SK-N-SH treated with all-trans-retinoic acid at 6 μM for 48 hours (cell line): ENCODE measurements at regions not wholly inside any gene's neighbourhood (a gene's known extent, or its start where the extent isn't known, plus 50 kb on each side); places are given as distances from the start of the nearest gene placed in this dataset.

Experiments
- ATAC-seq: fragments of 200-7000 bp; cut with Tn5 transposase; 3 replicates; pipeline ENCODE4 v1.9.1; 2020; ENCODE audit warnings: mild to moderate bottlenecking, moderate library complexity
- ARNTL ChIP-seq: fragments of 450-650 bp; formaldehyde crosslinking; IDR thresholded peaks from 2 replicates; pipeline ENCODE4 v1.5.0; 2020; ENCODE audit warnings: low read depth, mild to moderate bottlenecking, moderate library complexity, borderline replicate concordance
- BACH2 ChIP-seq: fragments of 250-450 bp; sonication (Bioruptor Pico); IDR thresholded peaks from 2 replicates; pipeline ENCODE4 v1.9.0; 2021; ENCODE audit warnings: mild to moderate bottlenecking, borderline replicate concordance
- CSDC2 ChIP-seq: fragments of 250-450 bp; sonication (Bioruptor Pico); IDR thresholded peaks from 2 replicates; pipeline ENCODE4 v1.5.0; 2020; ENCODE audit warnings: mild to moderate bottlenecking, moderate library complexity
- CSRNP3 ChIP-seq: fragments of 250-450 bp; sonication (Bioruptor Pico); IDR thresholded peaks from 2 replicates; pipeline ENCODE4 v1.5.1; 2021; ENCODE audit warnings: mild to moderate bottlenecking, moderate library complexity
- ESRRG ChIP-seq: fragments of 250-450 bp; sonication (Bioruptor Pico); IDR thresholded peaks from 2 replicates; pipeline ENCODE4 v1.6.1; 2021; ENCODE audit warnings: mild to moderate bottlenecking
- ISL1 ChIP-seq: fragments of 250-450 bp; sonication (Bioruptor Pico); IDR thresholded peaks from 2 replicates; pipeline ENCODE4 v2.1.2; 2022; ENCODE audit warnings: mild to moderate bottlenecking, moderate library complexity
- OSR1 ChIP-seq: fragments of 250-450 bp; sonication (Bioruptor Pico); IDR thresholded peaks from 2 replicates; pipeline ENCODE4 v1.8.0; 2022; ENCODE audit warnings: moderate library complexity, mild to moderate bottlenecking, inconsistent platforms
- PATZ1 ChIP-seq: fragments of 250-450 bp; sonication (Bioruptor Pico); IDR thresholded peaks from 2 replicates; pipeline ENCODE4 v1.8.0; 2020; ENCODE audit warnings: mild to moderate bottlenecking, moderate library complexity, borderline replicate concordance
- POU6F1 ChIP-seq: fragments of 250-450 bp; sonication (Bioruptor Pico); IDR thresholded peaks from 2 replicates; pipeline ENCODE4 v1.8.0; 2021; ENCODE audit warnings: low read depth, mild to moderate bottlenecking, moderate library complexity, borderline replicate concordance
- PPARA ChIP-seq: fragments of 250-450 bp; sonication (Bioruptor Pico); IDR thresholded peaks from 2 replicates; pipeline ENCODE4 v1.5.0; 2020; ENCODE audit warnings: mild to moderate bottlenecking, borderline replicate concordance
- RARB ChIP-seq: fragments of 250-450 bp; sonication (Bioruptor Pico); IDR thresholded peaks from 2 replicates; pipeline ENCODE4 v1.8.0; 2021; ENCODE audit warnings: mild to moderate bottlenecking, moderate library complexity
- SNAI2 ChIP-seq: fragments of 250-450 bp; sonication (Bioruptor Pico); IDR thresholded peaks from 2 replicates; pipeline ENCODE4 v1.5.0; 2020; ENCODE audit warnings: mild to moderate bottlenecking, moderate library complexity
- TCF4 ChIP-seq: fragments of 250-450 bp; sonication (Bioruptor Pico); IDR thresholded peaks from 2 replicates; pipeline ENCODE4 v1.8.0; 2021; ENCODE audit warnings: mild to moderate bottlenecking, moderate library complexity, borderline replicate concordance
- TOX ChIP-seq: fragments of 250-450 bp; sonication (Bioruptor Pico); IDR thresholded peaks from 2 replicates; pipeline ENCODE4 v1.8.0; 2021; ENCODE audit warnings: mild to moderate bottlenecking, moderate library complexity, borderline replicate concordance
- TSHZ2 ChIP-seq: fragments of 250-450 bp; sonication (Bioruptor Pico); IDR thresholded peaks from 2 replicates; pipeline ENCODE4 v1.5.0; 2020; ENCODE audit warnings: mild to moderate bottlenecking, moderate library complexity
- ZFP3 ChIP-seq: fragments of 250-450 bp; sonication (Bioruptor Pico); IDR thresholded peaks from 2 replicates; pipeline ENCODE4 v1.5.0; 2020; ENCODE audit warnings: mild to moderate bottlenecking, moderate library complexity
- ZFP30 ChIP-seq: fragments of 450-650 bp; formaldehyde crosslinking; IDR thresholded peaks from 2 replicates; pipeline ENCODE4 v1.5.0; 2022; ENCODE audit warnings: mild to moderate bottlenecking, moderate library complexity
- ZNF565 ChIP-seq: fragments of 450-650 bp; formaldehyde crosslinking; conservative IDR thresholded peaks from 2 replicates; pipeline ENCODE4 v1.5.0; 2020; ENCODE audit warnings: low read depth, mild to moderate bottlenecking, moderate library complexity
- ZNF70 ChIP-seq: fragments of 450-650 bp; formaldehyde crosslinking; IDR thresholded peaks from 2 replicates; pipeline ENCODE4 v1.5.0; 2020; ENCODE audit warnings: mild to moderate bottlenecking, moderate library complexity
- TF ChIP-seq, protein P1 (sequence below): fragments of 250-450 bp; sonication (Bioruptor Pico); IDR thresholded peaks from 2 replicates; pipeline ENCODE4 v1.5.1; 2020; ENCODE audit warnings: low read depth, mild to moderate bottlenecking, moderate library complexity

DNA sequence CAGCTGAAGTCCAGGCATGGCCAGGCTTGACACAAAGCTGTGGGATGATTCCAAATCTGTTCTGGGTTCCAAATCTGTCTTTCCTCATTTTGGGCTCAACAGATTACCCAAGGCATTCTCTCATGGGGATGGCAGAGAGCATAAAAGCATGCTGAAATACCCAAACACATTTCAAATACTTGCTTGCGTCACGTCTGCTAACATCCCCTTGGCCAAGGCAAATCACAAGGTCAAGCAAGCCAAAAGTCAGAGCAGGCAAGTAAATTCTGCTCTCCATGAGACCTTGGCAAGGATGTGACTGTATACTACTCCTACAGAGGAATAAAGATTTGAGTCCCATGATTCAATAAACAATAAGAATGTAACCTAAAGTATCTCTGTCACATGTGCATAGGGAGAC, 306.7 kb downstream of the EPB41L4A start:
- ATAC-seq, result no peak
- no peak for TF ChIP-seq TCF4
- no peak for TF ChIP-seq ZNF70 (CRISPR knock-in tag)
- no peak for TF ChIP-seq RARB (CRISPR knock-in tag)
- no peak for TF ChIP-seq ZFP3 (CRISPR knock-in tag)
- TF ChIP-seq PATZ1 (CRISPR knock-in tag), result no peak
- no peak for TF ChIP-seq OSR1 (CRISPR knock-in tag)
- no peak for TF ChIP-seq BACH2 (CRISPR knock-in tag)
- no peak for TF ChIP-seq ZFP30 (CRISPR knock-in tag)
- TF ChIP-seq ZNF565 (CRISPR knock-in tag), result no peak
- TF ChIP-seq CSDC2, result no peak
- TF ChIP-seq CSRNP3 (CRISPR knock-in tag), result no peak
- no peak for TF ChIP-seq ARNTL
- no peak for TF ChIP-seq POU6F1 (CRISPR knock-in tag)
- TF ChIP-seq TOX (CRISPR knock-in tag), result no peak
- no peak for TF ChIP-seq PPARA
- no peak for TF ChIP-seq SNAI2 (CRISPR knock-in tag)
- TF ChIP-seq ISL1, result no peak
- TF ChIP-seq ESRRG (CRISPR knock-in tag), result no peak
- TF ChIP-seq, protein P1, sequence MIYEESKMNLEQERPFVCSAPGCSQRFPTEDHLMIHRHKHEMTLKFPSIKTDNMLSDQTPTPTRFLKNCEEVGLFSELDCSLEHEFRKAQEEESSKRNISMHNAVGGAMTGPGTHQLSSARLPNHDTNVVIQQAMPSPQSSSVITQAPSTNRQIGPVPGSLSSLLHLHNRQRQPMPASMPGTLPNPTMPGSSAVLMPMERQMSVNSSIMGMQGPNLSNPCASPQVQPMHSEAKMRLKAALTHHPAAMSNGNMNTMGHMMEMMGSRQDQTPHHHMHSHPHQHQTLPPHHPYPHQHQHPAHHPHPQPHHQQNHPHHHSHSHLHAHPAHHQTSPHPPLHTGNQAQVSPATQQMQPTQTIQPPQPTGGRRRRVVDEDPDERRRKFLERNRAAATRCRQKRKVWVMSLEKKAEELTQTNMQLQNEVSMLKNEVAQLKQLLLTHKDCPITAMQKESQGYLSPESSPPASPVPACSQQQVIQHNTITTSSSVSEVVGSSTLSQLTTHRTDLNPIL, result no peak
- TF ChIP-seq, all 23 proteins: peak for 0

- peak; percentile 97 for ATAC-seq
- TF ChIP-seq BACH2 (CRISPR knock-in tag) (no peak), ISL1 (no peak), CSRNP3 (CRISPR knock-in tag) (no peak), PPARA (no peak), TOX (CRISPR knock-in tag) (peak; percentile 70; the same call in 1 of the 2 replicates), PATZ1 (CRISPR knock-in tag) (no peak), RARB (CRISPR knock-in tag) (peak; percentile 26; the same call in 1 of the 2 replicates), SNAI2 (CRISPR knock-in tag) (no peak), OSR1 (CRISPR knock-in tag) (no peak), ZFP30 (CRISPR knock-in tag) (no peak)
Measured at GRCh38 chr5:112109331-112110007, 309.6 kb downstream of the EPB41L4A start.

DNA sequence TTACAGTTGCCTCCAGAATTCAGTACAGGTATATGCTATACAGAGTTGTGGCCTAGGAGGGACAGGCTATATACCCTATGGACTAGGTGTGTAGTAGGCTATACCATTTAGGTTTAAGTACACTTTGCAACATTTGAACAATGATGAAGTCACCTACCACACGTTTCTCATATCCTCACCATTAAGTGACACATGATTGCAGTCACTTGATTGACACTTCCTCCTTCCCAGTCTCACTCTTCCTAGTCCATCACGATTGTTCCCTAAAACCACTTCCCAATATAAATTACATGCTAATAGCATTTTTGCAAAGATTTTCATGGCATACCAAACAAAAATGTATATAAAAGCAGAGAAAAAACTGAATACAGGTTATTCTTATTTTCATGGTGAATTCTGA, 312.2 kb downstream of the EPB41L4A start:
- no peak for ATAC-seq
- no peak for TF ChIP-seq RARB (CRISPR knock-in tag)
- TF ChIP-seq CSRNP3 (CRISPR knock-in tag), result no peak
- TF ChIP-seq ZNF565 (CRISPR knock-in tag), result no peak
- no peak for TF ChIP-seq POU6F1 (CRISPR knock-in tag)
- TF ChIP-seq ZNF70 (CRISPR knock-in tag), result no peak
- TF ChIP-seq TSHZ2 (CRISPR knock-in tag), result no peak
- TF ChIP-seq ISL1, result no peak
- TF ChIP-seq TOX (CRISPR knock-in tag), result no peak
